Skin epidermis (tissue), 12 donors: ENCODE measurements at regions not wholly inside any gene's neighbourhood (a gene's known extent, or its start where the extent isn't known, plus 50 kb on each side); places are given as distances from the start of the nearest gene placed in this dataset.
A peak's percentile ranks its signal among the peaks of the same experiment; 100 is the strongest.
"Not testable (repeated sequence)": the region's sequence is repeated elsewhere in the genome, so short reads cannot be mapped to it uniquely, and the experiment has no call there.

ENCODE experiments used
- H3K27ac ChIP-seq, 21 experiments: fragments of 200-600 bp; sonication (generic) in 11 of 21; one replicate each; pipeline ENCODE4 v1.5.0; 2020; ENCODE audit warnings: mild to moderate bottlenecking in 3 of 21, inconsistent platforms in 2 of 21, moderate library complexity in 2 of 21
- H3K4me3 ChIP-seq, 7 experiments: fragments of 200-600 bp; sonication (generic) in 2 of 7; one replicate each; pipeline ENCODE4 v1.5.0; 2020; ENCODE audit warnings: inconsistent platforms in 2 of 7, mild to moderate bottlenecking in 2 of 7, moderate library complexity in 1 of 7

DNA sequence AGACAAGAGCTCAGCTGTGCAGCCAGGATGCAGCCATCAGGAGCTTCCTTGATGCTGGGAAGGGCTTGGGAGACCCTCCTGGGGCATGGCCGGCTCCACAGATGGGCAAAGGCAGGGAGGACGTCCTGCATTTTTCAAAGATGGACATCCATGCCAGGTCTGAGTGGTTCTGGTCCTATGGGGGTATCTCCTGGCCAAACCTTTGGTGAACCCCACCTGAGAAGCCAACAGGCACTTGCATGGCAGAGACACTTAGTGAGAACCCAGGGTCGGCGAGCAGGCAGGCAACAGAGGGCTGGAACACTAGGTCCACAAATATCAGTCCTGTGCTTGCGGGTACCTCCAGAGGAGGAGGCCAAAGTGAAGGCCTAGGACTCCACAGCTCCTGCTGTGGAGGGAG lies 70.0 kb downstream of the KCTD15 start:
- Histone ChIP-seq H3K4me3 (no peak overlapping the region), H3K27ac (peak overlapping the region in 1 of 21 experiments; percentile 66)

DNA sequence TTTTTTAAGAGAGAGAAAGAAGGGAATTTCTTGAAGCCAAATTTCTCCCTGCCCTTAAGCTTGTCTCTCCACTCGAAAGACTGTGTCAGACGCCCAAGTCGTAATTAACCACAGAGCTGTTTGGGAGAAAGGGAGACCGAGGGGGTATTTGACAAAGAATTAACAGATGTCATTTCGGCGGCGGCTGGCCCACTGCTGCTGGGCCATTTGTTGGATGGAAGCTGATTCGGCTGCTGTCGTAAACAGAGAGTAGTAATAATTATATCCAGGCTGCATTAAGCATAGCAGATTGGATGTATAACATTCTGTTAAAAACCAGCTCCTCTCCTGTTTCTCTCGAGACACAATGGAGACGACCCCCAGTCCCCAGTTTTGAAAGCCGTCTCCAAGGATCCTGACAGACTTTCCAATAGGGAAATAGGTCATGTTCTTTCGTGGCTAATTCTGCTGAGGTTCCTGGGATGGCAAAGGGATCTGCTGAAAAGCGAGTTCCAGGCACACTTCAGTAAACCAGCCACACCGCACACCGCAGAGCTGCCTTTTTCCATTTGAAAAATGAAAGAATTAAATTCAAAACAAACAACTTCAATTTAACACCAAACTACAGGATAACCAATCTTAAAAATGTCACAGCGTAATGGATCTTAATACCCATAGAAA lies 71.5 kb downstream of the KCTD15 start:
- Histone ChIP-seq H3K27ac (peak overlapping the region in 20 of 21 experiments; percentile 14 to 83 (median 67)), H3K4me3 (peak overlapping the region in 1 of 7 experiments; percentile 18)

DNA sequence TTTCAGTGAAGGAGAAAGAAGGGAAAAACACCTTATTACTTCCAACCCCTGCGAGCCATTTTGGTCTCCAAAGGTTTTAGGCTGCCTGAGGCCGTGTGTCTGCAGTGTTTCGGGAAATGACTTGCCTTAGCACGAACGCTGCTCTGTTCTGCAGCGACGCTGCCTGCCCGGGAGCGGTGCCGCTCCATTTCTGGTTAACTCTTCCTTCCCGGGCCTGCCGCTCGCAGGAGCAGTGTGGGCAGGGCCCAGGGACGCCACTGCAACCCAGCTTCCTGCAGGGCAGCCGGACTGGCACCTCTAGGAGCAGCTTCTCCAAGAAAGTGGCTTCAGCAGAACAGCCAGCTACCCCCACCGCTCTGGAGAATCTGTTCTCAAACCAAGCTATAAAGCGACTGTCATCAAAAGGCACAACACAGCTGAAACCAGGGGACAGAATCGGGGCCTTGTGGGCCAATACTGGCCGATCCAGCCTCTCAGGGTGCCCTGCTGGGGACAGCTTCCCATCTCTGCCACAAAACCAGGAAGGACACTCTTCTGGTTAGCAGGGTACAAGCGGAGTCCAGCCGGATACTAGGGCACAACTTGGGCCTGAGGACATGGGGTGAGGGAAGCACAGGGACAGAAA lies 72.2 kb downstream of the KCTD15 start:
- H3K4me3 ChIP-seq: peak overlapping the region in 1 of 7 experiments; percentile 18

DNA sequence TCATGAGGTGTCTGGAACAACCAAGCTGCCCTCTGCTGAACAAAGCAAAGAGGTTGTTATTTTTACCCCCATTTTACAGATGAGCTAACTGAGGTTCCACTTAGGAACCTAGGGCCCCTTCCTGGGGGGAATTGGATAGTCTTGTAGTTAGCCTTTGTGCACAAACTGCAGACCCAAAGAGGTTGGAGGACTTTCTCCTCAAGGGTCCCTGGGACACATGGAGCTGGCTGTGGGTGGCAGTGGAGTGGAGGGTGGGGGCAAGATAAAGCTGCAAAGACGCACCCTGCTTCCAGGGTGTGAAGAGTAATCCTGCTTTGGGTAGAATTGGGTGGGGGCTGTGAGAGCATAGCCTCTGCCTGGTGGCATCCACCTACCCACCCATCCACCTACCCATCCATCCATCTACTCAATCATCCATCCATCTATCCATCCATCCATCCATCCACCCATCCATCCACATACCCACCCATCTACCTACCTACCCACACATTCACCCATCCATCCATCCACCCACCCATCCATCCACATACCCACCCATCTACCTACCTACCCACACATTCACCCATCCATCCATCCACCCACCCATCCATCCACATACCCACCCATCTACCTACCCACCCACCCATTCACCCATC lies 73.7 kb downstream of the KCTD15 start:
- H3K27ac ChIP-seq: not testable (repeated sequence)

More for the DNA sequence above, 72.2 kb downstream of the KCTD15 start:
- peak overlapping the region in 20 of 21 experiments; percentile 14 to 83 (median 67) for H3K27ac ChIP-seq

DNA sequence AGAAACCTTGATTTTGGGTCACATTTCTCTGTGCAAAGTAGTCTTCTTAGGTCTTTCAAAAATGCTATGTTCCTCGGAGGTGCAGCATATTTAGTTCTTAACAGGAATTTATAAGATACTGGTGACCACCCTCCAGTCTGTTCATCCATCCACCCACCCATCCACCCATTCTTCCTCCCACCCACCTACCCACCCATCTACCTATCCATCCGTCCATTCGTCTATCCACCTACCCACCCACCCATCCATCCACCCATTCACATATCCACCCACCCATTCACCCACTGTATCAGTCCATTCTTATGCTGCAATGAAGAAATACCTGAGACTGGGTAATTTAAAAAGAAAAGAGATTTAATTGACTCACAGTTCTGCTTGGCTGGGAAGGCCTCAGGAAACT lies 74.9 kb downstream of the KCTD15 start:
- no peak overlapping the region for H3K27ac ChIP-seq
- no peak overlapping the region for H3K4me3 ChIP-seq

More for the DNA sequence above, 73.7 kb downstream of the KCTD15 start:
- not testable (repeated sequence) for H3K4me3 ChIP-seq

DNA sequence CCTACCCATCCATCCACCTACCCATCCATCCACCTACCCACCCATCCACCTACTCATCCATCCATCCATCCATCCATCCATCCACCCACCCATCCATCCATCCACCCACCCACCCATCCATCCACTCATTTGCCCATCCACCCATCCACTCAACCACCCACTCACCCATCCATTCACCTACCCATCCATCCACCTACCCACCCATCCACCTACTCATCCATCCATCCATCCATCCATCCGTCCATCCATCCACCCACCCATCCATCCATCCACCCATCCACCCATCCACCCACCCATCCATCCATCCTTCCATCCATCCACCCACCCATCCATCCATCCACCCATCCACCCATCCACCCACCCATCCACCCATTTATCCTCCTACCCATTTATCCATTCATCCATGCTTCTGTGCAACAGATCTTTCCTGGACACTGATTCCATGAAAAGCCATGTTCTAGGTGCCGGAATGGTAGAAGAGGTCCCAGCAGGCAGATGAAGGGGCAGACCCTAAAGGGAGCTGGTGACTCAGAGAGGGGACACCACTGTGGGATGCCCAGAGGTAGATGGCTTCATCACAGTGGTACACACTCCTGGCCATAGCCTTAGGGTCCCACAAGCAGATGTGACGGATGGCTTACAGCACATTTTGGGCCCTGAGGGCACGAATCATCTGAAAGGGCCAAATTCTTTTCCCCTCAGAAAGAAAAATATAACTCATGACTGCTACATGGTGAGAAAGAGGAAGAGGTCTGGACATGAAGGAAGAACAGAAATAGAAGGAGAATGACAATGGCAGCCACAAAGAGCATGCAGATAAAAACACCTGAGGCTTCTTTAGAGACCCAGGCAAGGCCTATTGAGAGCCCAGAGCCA lies 76.0 kb downstream of the KCTD15 start:
- H3K4me3 ChIP-seq: no peak overlapping the region

DNA sequence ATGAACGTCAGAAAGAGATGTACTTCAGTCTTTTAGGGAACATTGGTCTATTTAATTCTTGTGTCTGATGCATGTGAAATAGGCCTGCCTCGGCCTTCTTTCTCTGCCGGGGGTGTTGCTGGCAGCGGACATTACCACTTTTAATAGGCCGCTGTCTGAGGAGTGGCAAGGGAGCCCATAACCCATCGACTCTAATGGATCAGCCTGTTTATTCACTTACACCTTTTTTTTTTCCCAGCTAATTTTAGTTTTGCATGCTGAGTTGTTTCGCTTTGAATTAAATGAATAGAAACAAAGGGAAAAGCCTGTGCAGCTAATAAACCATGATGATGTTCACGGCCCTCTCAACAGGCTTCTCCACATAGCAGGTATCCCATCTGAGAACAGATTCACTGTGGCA lies 78.4 kb downstream of the KCTD15 start:
- no peak overlapping the region for H3K27ac ChIP-seq
- H3K4me3 ChIP-seq: no peak overlapping the region

More for the DNA sequence above, 76.0 kb downstream of the KCTD15 start:
- no peak overlapping the region for H3K27ac ChIP-seq

DNA sequence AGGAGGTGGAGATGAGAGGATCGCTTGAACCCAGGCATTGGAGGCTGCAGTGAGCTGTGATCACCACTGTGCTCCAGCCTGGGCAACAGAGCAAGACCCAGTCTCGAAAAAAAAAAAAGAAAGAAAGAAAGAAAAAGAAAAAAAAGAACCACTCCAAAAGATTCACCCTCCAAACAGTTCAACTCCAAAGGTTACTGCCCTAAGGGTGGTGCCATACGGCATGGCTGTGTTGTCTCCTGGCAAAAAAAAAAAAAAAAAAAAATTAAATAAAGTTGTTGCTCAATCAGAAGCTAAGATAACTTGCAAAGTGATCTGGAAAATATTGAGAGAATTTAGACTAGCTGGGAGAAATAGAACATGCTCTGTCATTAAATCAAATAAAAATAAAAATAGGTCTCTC lies 79.5 kb downstream of the KCTD15 start:
- H3K4me3 ChIP-seq: no peak overlapping the region
- H3K27ac ChIP-seq: no peak overlapping the region

DNA sequence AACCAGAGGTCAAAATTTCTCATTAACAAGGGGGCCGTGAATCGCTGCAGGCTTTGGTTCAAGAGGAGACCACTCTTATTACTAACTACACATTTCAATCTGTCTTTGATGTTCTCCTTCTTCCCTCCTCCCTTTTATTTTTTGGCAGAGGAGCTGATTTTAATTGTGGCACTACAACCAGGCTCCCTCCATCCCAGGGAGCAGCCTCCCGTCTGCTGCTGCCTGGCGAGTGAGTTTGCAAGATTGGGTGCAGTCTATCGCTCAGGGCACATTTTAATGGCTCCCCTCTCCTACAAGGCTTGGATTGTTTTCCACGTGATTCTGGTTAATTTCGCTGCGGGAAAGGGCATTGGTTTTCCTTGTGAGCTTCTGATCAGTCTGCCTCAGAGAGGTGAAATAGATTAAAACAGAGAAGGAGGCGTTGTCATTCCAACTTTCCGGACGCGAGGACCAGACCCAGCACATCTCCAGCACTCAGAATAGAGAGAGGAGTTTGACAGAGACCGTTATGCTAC lies 81.4 kb downstream of the KCTD15 start:
- no peak overlapping the region for H3K4me3 ChIP-seq

DNA sequence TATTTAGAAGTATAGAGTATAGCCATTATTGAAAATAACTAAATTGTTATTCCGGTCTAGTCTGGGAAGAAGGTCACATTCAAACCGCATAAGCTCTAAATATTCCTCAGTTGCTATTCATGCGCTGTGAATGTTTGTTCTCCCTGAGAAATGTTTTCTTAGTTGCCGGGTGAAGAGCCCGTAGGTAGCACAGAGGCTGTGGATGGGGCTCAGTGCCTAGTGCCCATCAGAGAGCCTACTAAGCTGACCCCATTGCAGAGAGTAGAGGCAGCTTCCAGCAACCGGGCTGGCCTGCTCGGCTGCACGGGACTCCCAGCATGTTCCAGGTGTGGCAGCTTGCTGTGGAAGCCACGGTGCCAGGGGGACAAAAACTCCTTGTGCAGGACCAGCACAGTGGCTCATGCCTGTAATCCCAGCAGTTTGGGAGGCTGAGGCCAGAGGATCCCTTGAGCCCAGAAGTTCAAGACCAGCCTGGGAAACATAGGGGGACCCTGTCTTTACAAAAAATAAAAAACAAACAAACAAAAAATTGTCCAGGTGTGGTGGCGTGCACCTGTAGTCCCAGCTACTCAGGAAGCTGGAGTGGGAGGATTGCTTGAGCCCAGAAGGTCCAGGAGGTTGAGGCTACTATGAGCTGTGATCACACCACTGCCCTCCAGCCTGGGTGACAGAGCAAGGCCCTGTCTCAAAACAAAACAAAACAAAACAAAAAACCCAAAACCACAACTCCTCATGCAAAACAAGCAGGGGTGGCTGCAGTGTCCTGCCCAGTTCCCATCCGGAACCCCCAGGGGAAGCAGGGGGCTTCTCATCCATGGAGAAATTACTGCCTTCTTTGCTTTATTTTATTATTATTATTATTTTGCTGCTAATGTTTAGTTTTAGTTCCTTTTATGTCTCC lies 82.5 kb downstream of the KCTD15 start:
- Histone ChIP-seq H3K4me3 (no peak overlapping the region), H3K27ac (peak overlapping the region in 7 of 21 experiments; percentile 3 to 45 (median 25))

More for the DNA sequence above, 81.4 kb downstream of the KCTD15 start:
- peak overlapping the region in 1 of 21 experiments; percentile 27 for H3K27ac ChIP-seq

DNA sequence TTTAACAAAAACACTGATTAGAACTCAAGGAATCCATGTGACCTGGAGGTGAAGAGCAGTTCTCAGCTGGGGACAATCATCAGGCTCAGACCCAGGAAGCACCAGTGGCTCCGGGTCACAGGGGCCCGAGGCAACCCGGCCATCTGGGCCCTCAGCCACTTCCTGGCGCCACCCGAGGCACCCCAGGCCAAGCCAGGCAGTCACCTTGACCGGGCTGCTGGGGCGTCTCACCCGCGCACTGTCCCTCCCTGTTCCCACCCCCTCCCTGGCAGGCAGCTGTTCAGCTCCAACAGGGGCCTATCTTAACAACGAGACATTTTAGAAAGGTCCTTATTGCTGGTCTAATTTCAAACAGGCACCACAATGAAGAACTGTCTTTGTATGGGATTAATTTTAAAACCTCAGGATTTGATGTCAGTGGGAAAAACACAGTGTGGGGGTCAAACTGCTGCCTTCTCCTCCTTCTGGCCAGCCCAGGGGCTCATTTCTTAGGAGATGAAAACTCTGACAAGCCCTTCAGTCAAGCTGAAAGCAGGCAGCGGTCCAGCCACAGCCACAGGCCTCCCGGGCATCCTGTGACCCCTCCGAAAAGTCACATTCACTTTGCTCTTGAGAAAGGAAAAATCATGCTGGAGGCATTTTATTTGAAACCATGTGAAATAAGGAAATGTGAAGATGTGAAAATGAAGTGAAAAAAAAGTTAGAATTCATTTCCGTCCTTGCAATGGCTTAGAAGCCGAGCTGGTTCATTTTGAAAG lies 83.3 kb downstream of the KCTD15 start:
- Histone ChIP-seq H3K4me3 (no peak overlapping the region), H3K27ac (peak overlapping the region in 9 of 21 experiments; percentile 3 to 59 (median 20))

DNA sequence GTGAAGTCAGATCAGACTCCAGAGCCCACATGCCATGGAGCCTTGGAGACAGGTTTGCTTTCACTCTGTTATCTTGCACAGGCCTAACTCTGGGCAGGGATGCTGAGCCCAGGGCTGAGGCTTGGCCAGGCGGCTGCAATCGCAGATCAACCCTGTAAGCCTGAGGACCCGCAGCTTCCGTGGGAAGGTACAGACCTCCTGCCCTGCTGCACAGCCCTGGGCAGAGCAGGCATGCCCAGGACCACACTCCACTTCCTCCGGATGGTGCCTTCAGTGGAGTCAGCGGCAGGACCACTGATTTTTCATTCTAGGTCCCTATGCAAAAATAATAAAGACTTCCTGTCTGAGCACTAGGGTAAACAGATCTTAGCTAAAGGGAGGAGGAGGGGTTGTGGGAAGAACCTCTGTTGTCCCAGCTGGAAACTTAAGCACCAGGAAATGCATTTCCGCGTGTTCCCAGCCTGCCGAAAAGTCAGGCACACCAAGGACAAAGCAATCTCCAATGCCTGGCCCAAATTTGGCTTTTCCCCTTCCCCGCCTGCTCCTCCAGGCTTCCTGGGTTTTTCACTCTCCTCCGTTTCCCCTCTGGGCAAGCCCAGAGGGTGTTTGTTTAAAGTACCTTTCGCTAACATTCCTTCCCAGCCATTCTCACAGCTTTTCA lies 87.3 kb downstream of the KCTD15 start:
- Histone ChIP-seq H3K4me3 (no peak overlapping the region), H3K27ac (peak overlapping the region in 5 of 21 experiments; percentile 17 to 52 (median 47))

DNA sequence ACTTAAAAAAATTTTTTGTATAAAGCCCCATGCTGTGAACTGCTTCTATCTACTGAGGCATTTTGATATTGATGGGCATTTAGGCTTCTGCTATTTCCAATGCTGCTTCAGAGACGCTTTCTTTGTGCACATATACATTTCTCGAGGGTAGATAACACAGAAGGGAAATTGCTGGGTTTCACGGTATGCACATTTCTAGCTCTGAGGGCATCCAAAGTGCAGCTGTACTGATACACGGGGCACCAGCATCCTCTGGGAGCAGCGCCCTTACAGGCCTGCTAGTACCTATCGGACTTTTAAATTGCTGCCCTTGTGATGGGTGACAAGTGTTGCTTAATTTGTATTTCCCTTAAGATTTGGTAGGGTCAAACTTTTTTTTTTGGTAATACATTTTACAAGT lies 88.6 kb downstream of the KCTD15 start:
- Histone ChIP-seq H3K27ac (no peak overlapping the region), H3K4me3 (no peak overlapping the region)

DNA sequence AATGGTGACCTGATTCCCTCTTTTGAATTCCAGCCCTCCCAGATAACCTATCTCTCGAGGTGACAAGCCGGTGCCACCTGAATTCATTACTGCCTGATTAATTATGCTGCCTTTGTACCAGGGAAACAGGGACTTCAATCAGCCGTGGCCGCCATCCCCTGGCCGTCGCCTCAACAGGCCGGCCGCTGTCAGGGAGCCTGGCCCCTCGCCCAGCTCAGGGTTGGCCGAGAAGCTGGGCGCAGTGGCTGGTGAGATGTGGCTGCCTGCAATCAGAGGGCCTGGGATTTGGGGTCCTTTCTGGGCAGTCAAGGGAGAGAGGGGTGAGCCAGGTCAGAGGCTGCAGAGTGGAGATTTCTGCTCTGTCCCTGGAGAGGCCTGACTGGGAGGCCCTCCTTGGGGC lies 91.2 kb downstream of the KCTD15 start:
- H3K27ac ChIP-seq: no peak overlapping the region
- no peak overlapping the region for H3K4me3 ChIP-seq

DNA sequence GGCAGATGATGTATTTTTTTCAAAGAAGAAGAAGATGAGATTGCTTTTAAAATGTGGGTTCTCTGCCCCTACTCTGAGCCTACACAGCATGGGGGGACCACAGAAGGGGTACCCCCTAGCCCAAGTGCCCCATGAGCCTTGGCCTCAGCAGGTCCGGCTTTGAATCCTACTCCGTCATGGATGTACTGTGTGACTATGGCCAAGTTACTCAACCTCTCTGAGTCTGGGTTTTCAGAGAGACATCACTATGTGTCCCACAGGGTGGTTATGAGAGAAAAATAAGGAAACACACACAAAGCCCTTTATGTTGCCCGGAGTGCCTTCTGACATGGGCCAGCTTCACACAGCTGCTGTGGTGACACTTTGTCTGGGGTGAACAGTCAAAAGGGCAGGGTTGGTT lies 92.0 kb downstream of the KCTD15 start:
- H3K4me3 ChIP-seq: no peak overlapping the region

DNA sequence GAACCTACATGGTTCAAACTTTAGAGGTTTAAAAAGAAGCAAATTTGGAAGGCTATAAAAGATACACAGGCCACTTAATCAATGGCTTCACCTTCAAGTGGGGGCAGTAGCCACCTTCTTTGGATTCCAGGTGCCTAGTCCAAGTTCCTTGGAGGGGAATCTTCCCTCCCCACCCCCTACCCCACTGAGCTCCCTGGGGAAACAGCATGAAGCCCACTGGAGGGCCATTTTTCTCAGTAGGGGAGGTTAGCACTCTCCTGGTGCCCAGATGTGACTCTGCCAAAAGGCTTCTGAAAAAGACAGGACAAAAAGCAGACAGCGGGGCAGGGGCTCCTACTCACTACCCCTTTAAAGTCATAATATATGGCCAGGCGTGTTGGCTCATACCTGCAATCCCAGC lies 93.9 kb downstream of the KCTD15 start:
- Histone ChIP-seq H3K27ac (no peak overlapping the region), H3K4me3 (no peak overlapping the region)

More for the DNA sequence above, 92.0 kb downstream of the KCTD15 start:
- H3K27ac ChIP-seq: no peak overlapping the region

DNA sequence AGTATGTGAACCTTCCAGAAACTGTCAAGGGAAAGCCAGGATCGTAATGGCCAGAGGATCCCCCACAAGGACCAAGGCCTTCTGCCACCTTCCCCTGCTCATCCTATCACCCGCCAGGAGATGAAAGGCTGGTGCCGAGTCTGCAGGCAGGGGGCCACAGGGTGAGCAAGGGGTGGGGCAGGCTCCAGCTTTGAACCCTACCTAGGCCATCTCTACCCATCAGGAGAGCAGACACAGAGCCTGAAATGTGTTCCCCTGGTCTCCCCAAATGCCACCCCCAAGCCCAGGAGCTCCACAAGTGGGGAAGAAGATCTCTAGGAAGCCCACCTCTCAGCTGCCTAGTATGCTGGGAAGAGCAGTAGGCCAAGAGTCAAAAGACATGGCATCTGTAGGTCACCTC lies 95.1 kb downstream of the KCTD15 start:
- no peak overlapping the region for H3K4me3 ChIP-seq
- H3K27ac ChIP-seq: no peak overlapping the region
